GM23338 (cell line): ENCODE measurements at regions not wholly inside any gene's neighbourhood (a gene's known extent, or its start where the extent isn't known, plus 50 kb on each side); places are given as distances from the start of the nearest gene placed in this dataset.

Experiments used
- EZH2 ChIP-seq: fragments of 200-600 bp; sonication (generic); IDR thresholded peaks from one replicate; pipeline ENCODE4 v1.8.0; 2017; ENCODE audit warnings: antibody characterized with exemption, mild to moderate bottlenecking, low read depth; ENCODE audit not compliant: unreplicated experiment
- EZH2phosphoT487 ChIP-seq: fragments of 200-600 bp; sonication (generic); IDR thresholded peaks from one replicate; pipeline ENCODE4 v1.8.1; 2018; ENCODE audit warnings: antibody characterized with exemption; ENCODE audit not compliant: unreplicated experiment
- POLR2AphosphoS5 ChIP-seq: IDR thresholded peaks from 2 replicates; pipeline ENCODE4 v1.6.1; 2016; ENCODE audit warnings: antibody characterized with exemption, low read depth
- STAT1 ChIP-seq: IDR thresholded peaks from one replicate; pipeline ENCODE4 v1.6.1; 2016; ENCODE audit warnings: antibody characterized with exemption; ENCODE audit not compliant: unreplicated experiment
- TF ChIP-seq, protein P1 (sequence below), 2 experiments: fragments of 200-600 bp in 1 of 2; sonication (generic) in 1 of 2; conservative IDR thresholded peaks; 2 replicates each; pipeline versions ENCODE4 v1.5.1 to v1.6.1; 2016 to 2017; ENCODE audit warnings: antibody characterized with exemption in 2 of 2, low read depth in 2 of 2, mild to moderate bottlenecking in 2 of 2, moderate library complexity in 1 of 2
- TF ChIP-seq, protein P2 (sequence below): IDR thresholded peaks from one replicate; pipeline ENCODE4 v1.6.1; 2018; ENCODE audit warnings: antibody characterized with exemption; ENCODE audit not compliant: unreplicated experiment
- TF ChIP-seq, protein P3 (sequence below): fragments of 250-450 bp; sonication (Bioruptor Pico); IDR thresholded peaks from 2 replicates; pipeline ENCODE4 v1.5.0; 2020; ENCODE audit warnings: mild to moderate bottlenecking, moderate library complexity

DNA sequence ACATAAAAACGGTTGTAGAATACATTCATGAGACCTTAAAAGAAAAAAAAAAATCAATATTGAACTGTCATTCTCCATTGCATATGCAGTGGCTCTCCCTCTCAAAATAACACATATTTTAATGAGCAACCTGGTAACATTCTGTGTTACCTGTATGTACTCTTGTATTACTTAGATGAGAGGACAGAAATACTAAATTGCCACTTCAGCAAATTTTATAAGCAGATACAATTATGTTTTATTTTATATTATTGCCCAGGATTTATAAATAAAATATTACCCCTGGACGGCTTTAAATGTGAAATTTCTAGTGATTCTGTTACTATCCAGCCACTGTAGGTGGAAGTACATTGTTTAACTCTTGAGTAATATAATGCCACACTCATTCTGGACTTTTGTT lies 463.2 kb upstream of the ROBO1 start:
- TF ChIP-seq, protein P1, sequence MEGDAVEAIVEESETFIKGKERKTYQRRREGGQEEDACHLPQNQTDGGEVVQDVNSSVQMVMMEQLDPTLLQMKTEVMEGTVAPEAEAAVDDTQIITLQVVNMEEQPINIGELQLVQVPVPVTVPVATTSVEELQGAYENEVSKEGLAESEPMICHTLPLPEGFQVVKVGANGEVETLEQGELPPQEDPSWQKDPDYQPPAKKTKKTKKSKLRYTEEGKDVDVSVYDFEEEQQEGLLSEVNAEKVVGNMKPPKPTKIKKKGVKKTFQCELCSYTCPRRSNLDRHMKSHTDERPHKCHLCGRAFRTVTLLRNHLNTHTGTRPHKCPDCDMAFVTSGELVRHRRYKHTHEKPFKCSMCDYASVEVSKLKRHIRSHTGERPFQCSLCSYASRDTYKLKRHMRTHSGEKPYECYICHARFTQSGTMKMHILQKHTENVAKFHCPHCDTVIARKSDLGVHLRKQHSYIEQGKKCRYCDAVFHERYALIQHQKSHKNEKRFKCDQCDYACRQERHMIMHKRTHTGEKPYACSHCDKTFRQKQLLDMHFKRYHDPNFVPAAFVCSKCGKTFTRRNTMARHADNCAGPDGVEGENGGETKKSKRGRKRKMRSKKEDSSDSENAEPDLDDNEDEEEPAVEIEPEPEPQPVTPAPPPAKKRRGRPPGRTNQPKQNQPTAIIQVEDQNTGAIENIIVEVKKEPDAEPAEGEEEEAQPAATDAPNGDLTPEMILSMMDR (conservative IDR thresholded peaks at IDR 0.05; ENCODE audit: low read depth in 2 of 2), result no peak
- TF ChIP-seq EZH2, result no peak
- TF ChIP-seq, protein P2, sequence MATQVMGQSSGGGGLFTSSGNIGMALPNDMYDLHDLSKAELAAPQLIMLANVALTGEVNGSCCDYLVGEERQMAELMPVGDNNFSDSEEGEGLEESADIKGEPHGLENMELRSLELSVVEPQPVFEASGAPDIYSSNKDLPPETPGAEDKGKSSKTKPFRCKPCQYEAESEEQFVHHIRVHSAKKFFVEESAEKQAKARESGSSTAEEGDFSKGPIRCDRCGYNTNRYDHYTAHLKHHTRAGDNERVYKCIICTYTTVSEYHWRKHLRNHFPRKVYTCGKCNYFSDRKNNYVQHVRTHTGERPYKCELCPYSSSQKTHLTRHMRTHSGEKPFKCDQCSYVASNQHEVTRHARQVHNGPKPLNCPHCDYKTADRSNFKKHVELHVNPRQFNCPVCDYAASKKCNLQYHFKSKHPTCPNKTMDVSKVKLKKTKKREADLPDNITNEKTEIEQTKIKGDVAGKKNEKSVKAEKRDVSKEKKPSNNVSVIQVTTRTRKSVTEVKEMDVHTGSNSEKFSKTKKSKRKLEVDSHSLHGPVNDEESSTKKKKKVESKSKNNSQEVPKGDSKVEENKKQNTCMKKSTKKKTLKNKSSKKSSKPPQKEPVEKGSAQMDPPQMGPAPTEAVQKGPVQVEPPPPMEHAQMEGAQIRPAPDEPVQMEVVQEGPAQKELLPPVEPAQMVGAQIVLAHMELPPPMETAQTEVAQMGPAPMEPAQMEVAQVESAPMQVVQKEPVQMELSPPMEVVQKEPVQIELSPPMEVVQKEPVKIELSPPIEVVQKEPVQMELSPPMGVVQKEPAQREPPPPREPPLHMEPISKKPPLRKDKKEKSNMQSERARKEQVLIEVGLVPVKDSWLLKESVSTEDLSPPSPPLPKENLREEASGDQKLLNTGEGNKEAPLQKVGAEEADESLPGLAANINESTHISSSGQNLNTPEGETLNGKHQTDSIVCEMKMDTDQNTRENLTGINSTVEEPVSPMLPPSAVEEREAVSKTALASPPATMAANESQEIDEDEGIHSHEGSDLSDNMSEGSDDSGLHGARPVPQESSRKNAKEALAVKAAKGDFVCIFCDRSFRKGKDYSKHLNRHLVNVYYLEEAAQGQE, result no peak
- no peak for TF ChIP-seq EZH2phosphoT487
- TF ChIP-seq POLR2AphosphoS5, result no peak
- no peak for TF ChIP-seq STAT1
- TF ChIP-seq, protein P3, sequence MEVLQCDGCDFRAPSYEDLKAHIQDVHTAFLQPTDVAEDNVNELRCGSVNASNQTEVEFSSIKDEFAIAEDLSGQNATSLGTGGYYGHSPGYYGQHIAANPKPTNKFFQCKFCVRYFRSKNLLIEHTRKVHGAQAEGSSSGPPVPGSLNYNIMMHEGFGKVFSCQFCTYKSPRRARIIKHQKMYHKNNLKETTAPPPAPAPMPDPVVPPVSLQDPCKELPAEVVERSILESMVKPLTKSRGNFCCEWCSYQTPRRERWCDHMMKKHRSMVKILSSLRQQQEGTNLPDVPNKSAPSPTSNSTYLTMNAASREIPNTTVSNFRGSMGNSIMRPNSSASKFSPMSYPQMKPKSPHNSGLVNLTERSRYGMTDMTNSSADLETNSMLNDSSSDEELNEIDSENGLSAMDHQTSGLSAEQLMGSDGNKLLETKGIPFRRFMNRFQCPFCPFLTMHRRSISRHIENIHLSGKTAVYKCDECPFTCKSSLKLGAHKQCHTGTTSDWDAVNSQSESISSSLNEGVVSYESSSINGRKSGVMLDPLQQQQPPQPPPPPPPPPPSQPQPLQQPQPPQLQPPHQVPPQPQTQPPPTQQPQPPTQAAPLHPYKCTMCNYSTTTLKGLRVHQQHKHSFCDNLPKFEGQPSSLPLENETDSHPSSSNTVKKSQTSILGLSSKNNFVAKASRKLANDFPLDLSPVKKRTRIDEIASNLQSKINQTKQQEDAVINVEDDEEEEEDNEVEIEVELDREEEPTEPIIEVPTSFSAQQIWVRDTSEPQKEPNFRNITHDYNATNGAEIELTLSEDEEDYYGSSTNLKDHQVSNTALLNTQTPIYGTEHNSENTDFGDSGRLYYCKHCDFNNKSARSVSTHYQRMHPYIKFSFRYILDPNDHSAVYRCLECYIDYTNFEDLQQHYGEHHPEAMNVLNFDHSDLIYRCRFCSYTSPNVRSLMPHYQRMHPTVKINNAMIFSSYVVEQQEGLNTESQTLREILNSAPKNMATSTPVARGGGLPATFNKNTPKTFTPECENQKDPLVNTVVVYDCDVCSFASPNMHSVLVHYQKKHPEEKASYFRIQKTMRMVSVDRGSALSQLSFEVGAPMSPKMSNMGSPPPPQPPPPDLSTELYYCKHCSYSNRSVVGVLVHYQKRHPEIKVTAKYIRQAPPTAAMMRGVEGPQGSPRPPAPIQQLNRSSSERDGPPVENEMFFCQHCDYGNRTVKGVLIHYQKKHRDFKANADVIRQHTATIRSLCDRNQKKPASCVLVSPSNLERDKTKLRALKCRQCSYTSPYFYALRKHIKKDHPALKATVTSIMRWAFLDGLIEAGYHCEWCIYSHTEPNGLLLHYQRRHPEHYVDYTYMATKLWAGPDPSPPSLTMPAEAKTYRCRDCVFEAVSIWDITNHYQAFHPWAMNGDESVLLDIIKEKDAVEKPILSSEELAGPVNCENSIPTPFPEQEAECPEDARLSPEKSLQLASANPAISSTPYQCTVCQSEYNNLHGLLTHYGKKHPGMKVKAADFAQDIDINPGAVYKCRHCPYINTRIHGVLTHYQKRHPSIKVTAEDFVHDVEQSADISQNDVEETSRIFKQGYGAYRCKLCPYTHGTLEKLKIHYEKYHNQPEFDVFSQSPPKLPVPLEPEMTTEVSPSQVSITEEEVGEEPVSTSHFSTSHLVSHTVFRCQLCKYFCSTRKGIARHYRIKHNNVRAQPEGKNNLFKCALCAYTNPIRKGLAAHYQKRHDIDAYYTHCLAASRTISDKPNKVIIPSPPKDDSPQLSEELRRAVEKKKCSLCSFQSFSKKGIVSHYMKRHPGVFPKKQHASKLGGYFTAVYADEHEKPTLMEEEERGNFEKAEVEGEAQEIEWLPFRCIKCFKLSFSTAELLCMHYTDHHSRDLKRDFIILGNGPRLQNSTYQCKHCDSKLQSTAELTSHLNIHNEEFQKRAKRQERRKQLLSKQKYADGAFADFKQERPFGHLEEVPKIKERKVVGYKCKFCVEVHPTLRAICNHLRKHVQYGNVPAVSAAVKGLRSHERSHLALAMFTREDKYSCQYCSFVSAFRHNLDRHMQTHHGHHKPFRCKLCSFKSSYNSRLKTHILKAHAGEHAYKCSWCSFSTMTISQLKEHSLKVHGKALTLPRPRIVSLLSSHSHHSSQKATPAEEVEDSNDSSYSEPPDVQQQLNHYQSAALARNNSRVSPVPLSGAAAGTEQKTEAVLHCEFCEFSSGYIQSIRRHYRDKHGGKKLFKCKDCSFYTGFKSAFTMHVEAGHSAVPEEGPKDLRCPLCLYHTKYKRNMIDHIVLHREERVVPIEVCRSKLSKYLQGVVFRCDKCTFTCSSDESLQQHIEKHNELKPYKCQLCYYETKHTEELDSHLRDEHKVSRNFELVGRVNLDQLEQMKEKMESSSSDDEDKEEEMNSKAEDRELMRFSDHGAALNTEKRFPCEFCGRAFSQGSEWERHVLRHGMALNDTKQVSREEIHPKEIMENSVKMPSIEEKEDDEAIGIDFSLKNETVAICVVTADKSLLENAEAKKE (CRISPR knock-in tag), result no peak
